GM18519 (cell line): ENCODE measurements at regions not wholly inside any gene's neighbourhood (a gene's known extent, or its start where the extent isn't known, plus 50 kb on each side); places are given as distances from the start of the nearest gene placed in this dataset.

Source experiments
- ATAC-seq: cut with Tn5 transposase; IDR thresholded peaks from one replicate; pipeline ENCODE4 v1.9.1; 2021; ENCODE audit warnings: mild to moderate bottlenecking, moderate library complexity; ENCODE audit not compliant: unreplicated experiment, low FRiP score

DNA sequence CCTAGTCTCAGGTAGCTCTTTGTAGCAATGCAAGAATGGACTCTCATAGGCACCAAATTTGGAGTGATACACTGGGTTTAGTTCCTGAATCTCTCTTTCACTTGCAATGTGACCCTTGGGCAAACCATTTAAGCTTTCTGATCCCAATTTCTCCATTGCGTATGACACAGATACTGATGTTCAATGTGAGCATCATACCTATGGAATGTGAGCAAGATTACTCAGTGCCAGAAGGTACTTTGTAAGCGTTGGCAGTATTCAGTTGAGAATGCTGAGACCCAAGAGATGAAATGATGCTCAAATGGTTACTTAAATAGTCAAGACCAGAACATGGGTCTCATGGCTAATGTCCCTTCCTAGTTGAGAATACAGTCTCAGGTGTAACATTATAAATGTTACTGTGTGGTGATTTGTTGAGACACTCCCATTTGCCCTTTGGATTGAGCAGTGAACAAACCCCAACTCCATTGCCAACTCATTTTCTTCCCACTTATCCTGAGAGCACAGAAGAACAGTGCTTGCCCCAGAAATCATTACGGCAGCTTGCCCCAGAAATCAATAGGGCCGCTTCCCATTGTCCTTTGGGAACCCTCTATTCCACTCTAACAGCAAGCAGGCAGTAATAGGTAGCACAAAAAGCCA, 134.1 kb downstream of the SOX9 start:
- no peak for ATAC-seq

- no peak for ATAC-seq
These were observed 134.7 kb downstream of the SOX9 start for GRCh38 chr17:72255481-72255880.

DNA sequence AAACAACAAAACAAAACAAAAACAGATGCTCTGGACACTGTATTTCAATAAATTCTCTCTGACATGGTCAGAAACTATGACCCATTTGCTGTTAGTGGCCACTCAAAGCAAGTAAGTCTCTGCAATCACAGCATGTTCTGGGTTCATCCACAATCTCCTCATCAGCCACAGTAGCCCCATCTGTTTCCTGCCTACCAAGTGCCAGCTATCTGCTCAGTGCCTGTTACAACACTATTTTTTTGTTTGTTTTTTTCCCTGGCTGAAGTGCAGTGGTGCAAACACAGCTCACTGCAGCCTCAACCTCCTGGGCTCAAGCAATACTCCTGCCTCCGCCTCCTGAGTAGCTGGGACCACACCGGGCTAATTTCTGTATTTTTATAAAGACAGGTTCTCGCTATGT, 137.9 kb downstream of the SOX9 start:
- ATAC-seq = no peak

DNA sequence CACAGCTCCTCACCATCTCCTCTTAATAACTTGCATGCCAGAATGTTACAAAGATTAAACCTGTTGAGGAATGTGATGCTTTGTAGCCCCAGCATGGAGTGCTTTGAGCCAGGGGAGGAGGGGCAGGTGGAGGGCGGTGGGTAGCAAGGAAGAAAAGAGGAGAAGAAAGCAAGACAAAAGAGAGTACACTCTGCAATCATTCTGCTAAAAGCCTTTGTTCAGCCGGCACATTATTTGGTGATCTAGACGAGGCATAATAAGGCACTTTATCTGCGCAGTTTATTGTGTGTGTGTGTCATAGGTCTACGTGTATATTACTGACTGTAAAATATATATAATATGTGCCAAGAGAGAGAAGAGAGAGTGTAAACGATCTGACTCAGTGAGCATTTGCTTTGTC, 139.1 kb downstream of the SOX9 start:
- ATAC-seq = no peak

- no peak for ATAC-seq
These were observed 141.9 kb downstream of the SOX9 start for GRCh38 chr17:72262766-72263165.

DNA sequence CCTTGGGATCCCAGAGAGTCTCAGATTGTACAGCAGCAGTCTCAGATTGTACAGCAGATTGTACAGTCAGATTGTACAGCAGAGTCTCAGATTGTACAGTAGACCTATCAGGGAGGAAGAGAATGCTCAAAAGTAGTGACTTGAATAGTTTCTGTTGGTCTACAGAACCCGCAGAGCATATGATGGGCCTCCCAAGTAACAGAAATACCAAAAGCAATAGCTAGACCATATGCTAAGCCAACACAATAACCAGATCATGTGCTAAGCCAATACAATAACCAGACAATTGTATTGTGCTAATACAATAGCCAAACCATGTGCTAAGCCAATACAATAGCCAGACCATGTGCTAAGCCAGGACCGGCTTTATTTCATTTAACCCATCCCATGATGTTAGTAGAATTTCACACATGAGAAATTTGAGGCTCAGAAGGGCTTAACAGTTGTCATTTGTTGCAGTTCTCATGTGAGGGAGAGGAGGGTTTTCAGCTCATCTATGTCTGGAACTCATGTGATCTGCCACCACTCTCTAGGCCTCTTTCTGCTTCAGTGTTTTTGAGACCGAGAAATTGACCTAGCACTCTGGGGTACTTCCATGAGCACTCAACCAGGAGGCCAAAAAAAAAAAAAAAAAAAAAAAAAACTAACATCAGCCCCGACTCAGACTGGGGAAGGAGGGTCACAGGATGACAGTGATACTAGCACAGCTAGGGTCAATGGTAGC, 144.0 kb downstream of the SOX9 start:
- ATAC-seq = no peak

DNA sequence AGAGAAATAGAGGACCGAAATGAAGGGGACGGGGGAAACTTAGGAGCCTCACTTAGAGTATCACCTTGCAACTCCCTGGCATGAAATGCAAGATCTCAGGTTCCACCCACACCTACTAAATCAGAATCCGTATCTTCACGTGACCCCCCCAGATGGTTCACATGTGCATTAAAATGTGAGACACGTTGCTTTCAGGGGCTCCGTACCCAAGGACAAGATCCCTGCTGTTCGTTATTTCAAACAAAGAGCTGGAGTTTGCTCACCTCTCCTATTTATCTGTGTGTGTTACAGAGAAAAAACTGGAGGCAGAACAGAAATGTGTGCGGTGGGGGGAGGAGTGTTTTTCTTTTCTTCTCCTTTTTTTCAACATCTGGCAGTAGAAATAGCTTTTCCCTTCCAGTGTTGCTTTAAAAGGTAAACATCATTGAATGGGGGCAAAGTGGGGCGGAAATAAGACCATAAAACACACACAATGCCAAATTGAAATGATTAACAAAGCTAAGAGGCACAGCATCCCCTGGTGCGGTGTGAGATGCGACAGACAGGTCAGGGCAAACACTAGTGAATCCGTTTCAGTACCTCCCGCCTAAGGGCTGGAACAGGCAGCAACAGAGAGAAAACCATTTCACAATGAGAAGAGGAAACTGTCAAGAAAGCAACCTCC, 145.4 kb downstream of the SOX9 start:
- no peak for ATAC-seq

DNA sequence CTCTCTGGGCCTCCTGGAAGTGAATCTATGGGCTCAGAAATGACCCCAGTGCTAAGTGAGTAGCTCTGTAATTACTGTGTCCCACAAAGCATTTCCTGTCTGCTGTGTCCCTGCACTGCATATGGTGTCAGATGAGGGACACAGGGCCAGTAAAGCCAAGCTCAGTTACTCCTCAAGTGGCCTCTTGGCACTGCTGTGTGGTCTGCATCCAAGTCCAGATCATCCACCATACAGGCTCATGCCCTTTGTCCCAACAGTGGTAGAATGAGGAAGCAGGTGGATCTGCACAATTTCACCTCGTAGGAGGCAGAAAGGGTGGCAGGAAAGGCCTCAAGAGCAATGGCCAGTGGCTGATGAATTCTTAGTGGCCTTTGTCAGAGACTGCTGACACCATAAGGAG, 146.8 kb downstream of the SOX9 start:
- no peak for ATAC-seq

DNA sequence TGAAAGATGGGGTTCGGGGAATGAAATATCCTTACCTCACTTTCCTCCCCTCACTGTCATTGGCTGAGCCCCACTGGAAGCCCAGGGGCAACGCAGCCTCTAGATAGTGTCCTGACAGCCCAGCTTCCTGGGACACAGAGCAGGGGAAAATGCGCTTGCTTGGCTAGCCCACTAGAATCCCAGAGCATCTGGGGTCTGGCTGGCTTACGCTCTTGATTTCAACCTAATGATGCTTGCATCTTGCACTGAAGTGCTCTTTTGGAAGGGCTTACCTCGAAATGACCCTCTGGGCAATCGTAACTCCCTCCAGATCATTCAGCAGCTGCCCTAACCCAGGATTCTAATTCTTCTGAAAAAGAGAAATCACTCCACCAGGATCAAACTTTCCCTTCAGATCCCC, 147.6 kb downstream of the SOX9 start:
- ATAC-seq = no peak

- no peak for ATAC-seq
These were observed 149.6 kb downstream of the SOX9 start for GRCh38 chr17:72270273-72270924.

DNA sequence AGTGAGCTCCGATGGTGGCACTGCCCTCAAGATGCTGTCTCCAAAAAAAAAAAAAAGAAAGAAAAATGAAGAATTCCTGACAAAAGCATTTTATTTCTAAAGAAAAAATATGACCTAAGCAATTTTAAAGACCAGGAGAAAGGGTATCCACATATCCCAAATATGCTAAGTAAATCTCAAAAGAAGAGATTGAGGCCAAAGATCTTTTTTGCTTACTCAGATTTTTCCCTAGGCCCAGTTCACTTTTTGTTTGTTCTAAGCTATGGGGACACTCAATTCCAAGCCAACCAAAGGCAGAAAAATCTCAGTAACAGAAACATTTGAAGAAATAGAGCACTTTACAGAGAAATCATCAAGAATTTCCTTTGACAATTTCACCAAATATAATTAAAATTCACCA, 150.8 kb downstream of the SOX9 start:
- ATAC-seq = no peak

DNA sequence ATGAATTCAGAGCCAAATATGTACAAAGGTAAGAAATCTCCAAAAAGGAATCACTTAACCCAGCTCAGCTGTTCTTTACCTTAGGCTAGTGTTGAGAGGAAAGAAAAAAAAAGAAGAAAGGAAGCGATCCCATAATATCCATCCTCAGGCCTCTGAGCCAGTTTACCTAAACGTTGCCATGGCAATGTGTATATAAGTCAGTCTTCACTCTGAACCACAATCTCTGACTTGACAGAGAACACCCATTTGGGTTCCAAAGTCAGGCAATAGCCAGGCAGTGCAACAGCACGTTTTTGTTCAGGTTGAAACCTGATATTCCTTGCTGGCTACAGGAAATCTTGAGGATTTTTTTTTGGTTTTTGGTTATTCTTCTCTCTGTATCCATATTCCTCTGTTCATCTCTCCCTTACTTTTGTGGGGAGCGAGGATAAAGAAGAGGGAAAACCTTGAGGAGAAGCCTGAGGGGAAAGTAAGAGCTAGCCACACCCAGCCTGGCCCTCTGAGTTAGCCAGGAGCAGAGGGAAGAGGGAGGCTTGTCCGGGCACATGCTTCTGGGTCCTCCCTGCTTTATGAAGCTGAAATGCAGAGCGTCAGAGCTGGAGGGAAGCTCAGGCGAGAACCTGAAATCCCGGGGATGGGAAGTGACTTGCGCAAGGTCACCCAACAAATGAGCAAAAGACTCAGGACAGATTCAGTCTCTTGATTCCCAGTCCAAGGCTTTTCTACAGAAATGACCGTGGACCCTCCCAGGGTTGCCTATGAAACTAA, 152.7 kb downstream of the SOX9 start:
- no peak for ATAC-seq

DNA sequence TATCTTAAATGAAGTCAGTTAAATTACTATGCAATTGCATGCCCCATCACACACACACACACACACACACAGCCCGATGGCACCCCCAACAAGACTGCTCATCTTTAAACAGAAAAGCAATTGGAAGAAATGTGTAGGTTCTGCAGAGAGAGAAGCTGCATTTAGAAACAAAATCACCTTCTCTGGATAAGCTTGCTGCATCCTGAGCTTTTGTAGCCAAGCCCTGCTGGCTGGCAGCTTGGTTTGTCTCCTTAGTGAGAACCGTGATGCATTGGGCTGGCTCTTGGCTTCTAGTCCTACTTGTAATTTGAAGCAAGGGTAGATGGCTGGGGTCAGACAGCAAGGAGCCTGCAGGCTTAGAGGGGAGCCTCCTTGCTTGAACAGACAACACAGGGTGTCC, 153.8 kb downstream of the SOX9 start:
- no peak for ATAC-seq

DNA sequence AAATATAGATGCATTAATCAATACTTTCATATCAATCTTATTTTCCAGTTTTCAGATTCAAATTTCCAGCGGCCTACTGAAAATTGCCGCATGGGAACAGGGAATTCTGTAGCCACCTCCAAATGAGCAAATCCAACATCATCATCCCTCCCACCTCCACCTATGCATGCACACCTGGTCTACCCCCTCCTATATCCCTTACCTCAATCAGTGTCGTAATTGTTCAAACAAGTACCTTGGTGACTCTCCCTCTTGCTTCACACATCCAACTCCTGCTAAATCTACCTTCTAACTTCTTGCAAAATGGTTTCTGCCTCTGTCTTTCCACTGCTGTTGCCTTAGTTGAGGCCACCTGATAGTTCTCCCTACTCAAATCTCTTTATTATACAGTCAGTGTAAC, 160.1 kb downstream of the SOX9 start:
- no peak for ATAC-seq

GRCh38 chr17:72282439-72283029, 161.7 kb downstream of the SOX9 start:
- ATAC-seq = no peak

DNA sequence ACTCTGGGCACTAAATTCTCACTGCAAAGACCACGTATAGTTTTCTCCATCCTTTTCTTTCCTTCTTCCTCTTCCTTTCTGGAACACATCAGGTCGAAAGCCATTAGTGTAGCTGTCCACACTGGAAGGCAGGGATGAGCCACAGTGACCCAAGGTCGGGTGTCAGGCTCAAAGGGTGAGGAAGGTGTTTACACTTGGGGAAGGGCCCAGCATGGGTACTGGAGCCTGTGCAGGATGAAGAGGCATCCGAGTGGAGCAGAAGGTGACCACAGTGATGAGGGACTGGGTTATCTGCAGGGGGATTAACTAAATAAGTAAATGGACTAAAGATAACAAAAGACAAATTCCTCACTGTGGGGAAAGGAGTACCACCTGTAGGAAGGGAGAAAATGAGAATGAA, 164.0 kb downstream of the SOX9 start:
- ATAC-seq = no peak

- ATAC-seq = no peak
These were observed 166.8 kb downstream of the SOX9 start for GRCh38 chr17:72287586-72287985.

DNA sequence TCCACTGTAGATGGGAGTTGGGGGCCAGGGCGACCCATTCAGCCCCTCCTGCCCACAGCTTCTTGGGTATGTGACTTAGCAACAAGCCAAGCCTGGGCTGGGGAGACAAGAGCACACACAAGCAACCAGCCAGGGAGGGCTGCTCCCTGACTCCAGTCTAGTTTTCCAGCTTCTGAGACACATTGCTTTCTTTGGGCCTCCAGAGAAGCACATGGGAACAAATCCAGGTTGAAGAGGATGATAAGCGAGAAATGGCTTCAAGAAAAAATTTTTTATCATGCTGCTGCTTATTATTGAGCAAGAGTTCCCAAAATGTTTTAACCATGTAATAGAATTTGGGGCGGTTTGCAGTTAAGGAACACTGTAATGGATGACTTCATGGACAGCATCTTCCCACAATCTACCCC, 173.7 kb downstream of the SOX9 start:
- no peak for ATAC-seq

DNA sequence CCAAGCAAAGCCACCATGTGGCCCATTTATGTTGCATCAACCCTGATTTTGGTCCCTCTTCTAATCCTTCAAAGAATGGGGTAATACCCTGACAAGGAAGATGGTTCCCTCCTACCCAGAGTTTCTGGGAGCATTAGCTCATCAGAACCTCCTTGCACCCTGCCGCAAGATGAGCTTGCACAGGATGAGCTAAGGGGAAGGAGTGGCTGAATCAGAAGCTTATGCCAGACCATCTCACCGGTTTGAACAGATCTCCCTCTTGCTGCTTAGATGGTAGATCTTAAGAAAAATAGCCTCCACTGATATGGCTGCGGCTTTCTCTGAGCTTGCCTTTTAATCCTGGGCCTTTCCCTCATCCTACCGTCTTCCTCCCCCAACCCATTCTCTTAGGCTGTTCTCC, 175.1 kb downstream of the SOX9 start:
- ATAC-seq = no peak

DNA sequence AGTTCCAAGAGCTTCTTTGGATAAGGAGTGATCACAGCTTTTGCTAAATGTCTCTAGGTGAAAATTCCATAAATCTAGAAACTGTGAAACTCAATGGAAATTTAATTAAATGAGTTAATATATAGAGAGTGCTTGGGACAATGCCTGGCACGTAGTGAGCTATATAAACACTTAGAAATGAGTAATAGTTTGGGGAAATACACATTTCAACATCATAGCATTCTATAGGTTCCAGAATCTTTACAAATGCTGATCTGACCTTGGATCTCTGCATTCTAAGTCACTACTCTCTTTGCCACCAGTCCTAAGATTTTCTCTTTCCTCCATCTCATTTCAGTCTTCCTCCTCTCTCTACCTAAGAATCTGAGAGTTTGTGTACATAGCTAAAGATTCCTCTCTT, 175.6 kb downstream of the SOX9 start:
- no peak for ATAC-seq
